ENCODE measurements at regions not wholly inside any gene's neighbourhood (a gene's known extent, or its start where the extent isn't known, plus 50 kb on each side); places are given as distances from the start of the nearest gene placed in this dataset.
"Not testable (repeated sequence)": the region's sequence is repeated elsewhere in the genome, so short reads cannot be mapped to it uniquely, and the experiment has no call there.

DNA sequence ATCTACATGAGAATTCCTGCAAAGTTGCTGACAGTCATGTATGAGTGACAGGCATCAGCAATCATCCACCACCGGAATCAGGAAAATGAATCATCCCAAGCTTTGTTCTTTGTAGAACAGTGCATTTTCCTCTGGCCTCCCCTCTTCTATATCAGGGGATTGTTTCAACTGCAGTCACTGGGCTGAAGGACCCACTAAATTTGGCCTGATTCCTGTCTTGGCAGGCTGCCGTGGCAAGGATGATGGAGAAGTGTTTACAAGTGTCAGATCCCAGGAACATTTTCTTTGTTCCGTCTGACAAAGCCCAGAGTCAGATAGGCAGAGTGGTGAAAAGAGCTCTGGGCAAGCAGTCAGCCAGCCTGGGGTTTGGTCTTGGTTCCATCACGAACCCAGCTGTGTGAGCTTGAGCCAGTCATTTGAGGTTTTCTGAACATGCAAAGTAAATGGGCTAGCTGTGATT is 175.1 kb upstream of the TSC22D2 start:
- TF ChIP-seq EZH2 (IDR thresholded peaks at IDR 0.05; ENCODE audit: low read length), result no peak
- no peak for TF ChIP-seq CTCF (optimal IDR thresholded peaks at IDR 0.05 in 1 of 3, IDR thresholded peaks at IDR 0.05 in 1 of 3, conservative IDR thresholded peaks at IDR 0.05 in 1 of 3; ENCODE audit: extremely low read depth in 1 of 3, insufficient read depth in 2 of 3, low read length in 3 of 3)
- Histone ChIP-seq H3K27me3 (ENCODE audit: control insufficient read depth, extremely low read depth, insufficient read depth, low read length) (no peaks in the 10 kb centered on the region), H3K9me3 (ENCODE audit: control insufficient read depth, low read depth, low read length) (no peaks in the 10 kb centered on the region), H3K4me2 (ENCODE audit: control insufficient read depth, extremely low read depth, insufficient read depth, low read depth, low read length) (peak overlapping the region; percentile 11), H3K9ac (ENCODE audit: control insufficient read depth, extremely low read depth, insufficient read depth, low read length) (no peak overlapping the region), H4K20me1 (ENCODE audit: control insufficient read depth, extremely low read depth, insufficient read depth, low read length) (no peaks in the 10 kb centered on the region), H2AFZ (ENCODE audit: control insufficient read depth, low read length) (peak overlapping the region; percentile 4), H3K79me2 (ENCODE audit: control insufficient read depth, insufficient read depth, low read length) (no peaks in the 10 kb centered on the region), H3K27ac (ENCODE audit: control insufficient read depth, insufficient read depth, low read length) (peak overlapping the region; percentile 0), H3K4me3 (ENCODE audit: control insufficient read depth in 2 of 3, extremely low read depth in 1 of 3, insufficient read depth in 2 of 3, low read depth in 1 of 3, low read length in 3 of 3) (no peak overlapping the region), H3K9me1 (ENCODE audit: control insufficient read depth, extremely low read depth, insufficient read depth, low read length) (no peaks in the 10 kb centered on the region), H3K4me1 (ENCODE audit: control insufficient read depth, extremely low read depth, insufficient read depth, low read length) (peaks cover 37% of the 10 kb centered on the region), H3K36me3 (ENCODE audit: control insufficient read depth in 2 of 2, extremely low read depth in 1 of 2, insufficient read depth in 2 of 2, low read length in 2 of 2) (no peaks in the 10 kb centered on the region)
- dilution Hi-C loops (cut with MboI; ENCODE audit: extremely low pct_ligation_motif_present, low sequenced_read_pairs), result loop anchor here (25.0 kb wide), 1 partner anchor 179 kb away; the partner anchor contains the start of gene TSC22D2
- peak; percentile 88 for FAIRE-seq
- DNase-seq (ENCODE audit: low read depth, low spot score), result peak; percentile 28

GRCh38 chr3:150230037-150230436 is 178.1 kb upstream of the TSC22D2 start:
- dilution Hi-C loops (cut with MboI; ENCODE audit: extremely low pct_ligation_motif_present, low sequenced_read_pairs), result loop anchor here (25.0 kb wide), 1 partner anchor 182 kb away; the partner anchor contains the start of gene TSC22D2
- FAIRE-seq (no peak), DNase-seq (ENCODE audit: low read depth, low spot score) (no peak)
- H2AFZ ChIP-seq (ENCODE audit: control insufficient read depth, low read length), result no peak overlapping the region
- H3K4me1 ChIP-seq (ENCODE audit: control insufficient read depth, extremely low read depth, insufficient read depth, low read length), result peaks cover 13% of the 10 kb centered on the region
- H3K79me2 ChIP-seq (ENCODE audit: control insufficient read depth, insufficient read depth, low read length), result no peaks in the 10 kb centered on the region
- H3K27ac ChIP-seq (ENCODE audit: control insufficient read depth, insufficient read depth, low read length), result no peak overlapping the region
- no peak overlapping the region for H3K4me3 ChIP-seq (ENCODE audit: control insufficient read depth in 2 of 3, extremely low read depth in 1 of 3, insufficient read depth in 2 of 3, low read depth in 1 of 3, low read length in 3 of 3)
- H3K9ac ChIP-seq (ENCODE audit: control insufficient read depth, extremely low read depth, insufficient read depth, low read length), result no peak overlapping the region
- no peaks in the 10 kb centered on the region for H4K20me1 ChIP-seq (ENCODE audit: control insufficient read depth, extremely low read depth, insufficient read depth, low read length)
- no peaks in the 10 kb centered on the region for H3K9me1 ChIP-seq (ENCODE audit: control insufficient read depth, extremely low read depth, insufficient read depth, low read length)
- TF ChIP-seq CTCF (optimal IDR thresholded peaks at IDR 0.05 in 1 of 3, IDR thresholded peaks at IDR 0.05 in 1 of 3, conservative IDR thresholded peaks at IDR 0.05 in 1 of 3; ENCODE audit: extremely low read depth in 1 of 3, insufficient read depth in 2 of 3, low read length in 3 of 3), result no peak
- no peak for TF ChIP-seq EZH2 (IDR thresholded peaks at IDR 0.05; ENCODE audit: low read length)
- no peaks in the 10 kb centered on the region for H3K9me3 ChIP-seq (ENCODE audit: control insufficient read depth, low read depth, low read length)
- H3K27me3 ChIP-seq (ENCODE audit: control insufficient read depth, extremely low read depth, insufficient read depth, low read length), result no peaks in the 10 kb centered on the region
- no peak overlapping the region for H3K4me2 ChIP-seq (ENCODE audit: control insufficient read depth, extremely low read depth, insufficient read depth, low read depth, low read length)
- no peaks in the 10 kb centered on the region for H3K36me3 ChIP-seq (ENCODE audit: control insufficient read depth in 2 of 2, extremely low read depth in 1 of 2, insufficient read depth in 2 of 2, low read length in 2 of 2)

GRCh38 chr3:150228626-150229025 is 179.5 kb upstream of the TSC22D2 start:
- H3K9me3 ChIP-seq (ENCODE audit: control insufficient read depth, low read depth, low read length); H3K4me3 ChIP-seq (ENCODE audit: control insufficient read depth in 2 of 3, extremely low read depth in 1 of 3, insufficient read depth in 2 of 3, low read depth in 1 of 3, low read length in 3 of 3); H3K27ac ChIP-seq (ENCODE audit: control insufficient read depth, insufficient read depth, low read length); FAIRE-seq; DNase-seq (ENCODE audit: low read depth, low spot score); H3K36me3 ChIP-seq (ENCODE audit: control insufficient read depth in 2 of 2, extremely low read depth in 1 of 2, insufficient read depth in 2 of 2, low read length in 2 of 2); H3K9ac ChIP-seq (ENCODE audit: control insufficient read depth, extremely low read depth, insufficient read depth, low read length); H3K4me1 ChIP-seq (ENCODE audit: control insufficient read depth, extremely low read depth, insufficient read depth, low read length); H4K20me1 ChIP-seq (ENCODE audit: control insufficient read depth, extremely low read depth, insufficient read depth, low read length); H3K4me2 ChIP-seq (ENCODE audit: control insufficient read depth, extremely low read depth, insufficient read depth, low read depth, low read length); H3K79me2 ChIP-seq (ENCODE audit: control insufficient read depth, insufficient read depth, low read length); H3K9me1 ChIP-seq (ENCODE audit: control insufficient read depth, extremely low read depth, insufficient read depth, low read length); H2AFZ ChIP-seq (ENCODE audit: control insufficient read depth, low read length); H3K27me3 ChIP-seq (ENCODE audit: control insufficient read depth, extremely low read depth, insufficient read depth, low read length): not testable (repeated sequence)
- dilution Hi-C loops (cut with MboI; ENCODE audit: extremely low pct_ligation_motif_present, low sequenced_read_pairs), result loop anchor here (25.0 kb wide), 1 partner anchor 184 kb away; the partner anchor contains the start of gene TSC22D2
